HG02884 (cell line): ENCODE measurements at regions not wholly inside any gene's neighbourhood (a gene's known extent, or its start where the extent isn't known, plus 50 kb on each side); places are given as distances from the start of the nearest gene placed in this dataset.

Experiments used
- ATAC-seq: cut with Tn5 transposase; IDR thresholded peaks from one replicate; pipeline ENCODE4 v1.9.1; 2021; ENCODE audit warnings: mild to moderate bottlenecking, moderate library complexity; ENCODE audit not compliant: unreplicated experiment

GRCh38 chr5:8234179-8234770 lies 365.3 kb downstream of the MTRR start:
- no peak for ATAC-seq

- no peak for ATAC-seq
Observed at GRCh38 chr5:8238080-8238479, 369.1 kb downstream of the MTRR start.

- no peak for ATAC-seq
Observed at GRCh38 chr5:8239198-8239597, 370.2 kb downstream of the MTRR start.

GRCh38 chr5:8239646-8240045 lies 370.7 kb downstream of the MTRR start:
- no peak for ATAC-seq

GRCh38 chr5:8241076-8241475 lies 372.1 kb downstream of the MTRR start:
- no peak for ATAC-seq

GRCh38 chr5:8241558-8241957 lies 372.6 kb downstream of the MTRR start:
- ATAC-seq, result no peak

- ATAC-seq, result no peak
Observed at GRCh38 chr5:8247049-8247899, 378.3 kb downstream of the MTRR start.

- ATAC-seq, result no peak
Observed at GRCh38 chr5:8253376-8253775, 384.4 kb downstream of the MTRR start.

GRCh38 chr5:8254674-8255073 lies 385.7 kb downstream of the MTRR start:
- ATAC-seq, result no peak

GRCh38 chr5:8258801-8259200 lies 389.9 kb downstream of the MTRR start:
- ATAC-seq, result no peak

GRCh38 chr5:8270246-8270645 lies 401.3 kb downstream of the MTRR start:
- ATAC-seq, result no peak

GRCh38 chr5:8280711-8281363 lies 411.9 kb downstream of the MTRR start:
- no peak for ATAC-seq

GRCh38 chr5:8288334-8288733 lies 419.4 kb downstream of the MTRR start:
- ATAC-seq, result no peak

- no peak for ATAC-seq
Observed at GRCh38 chr5:8288897-8289516, 420.1 kb downstream of the MTRR start.

GRCh38 chr5:8289779-8290178 lies 420.8 kb downstream of the MTRR start:
- ATAC-seq, result no peak

GRCh38 chr5:8290721-8291120 lies 421.8 kb downstream of the MTRR start:
- no peak for ATAC-seq

- no peak for ATAC-seq
Observed at GRCh38 chr5:8291641-8292040, 422.7 kb downstream of the MTRR start.

GRCh38 chr5:8295141-8295540 lies 426.2 kb downstream of the MTRR start:
- no peak for ATAC-seq

- ATAC-seq, result no peak
Observed at GRCh38 chr5:8299716-8300115, 430.8 kb downstream of the MTRR start.

GRCh38 chr5:8304341-8304740 lies 435.4 kb downstream of the MTRR start:
- no peak for ATAC-seq

- ATAC-seq, result no peak
Observed at GRCh38 chr5:8306288-8306896, 437.4 kb downstream of the MTRR start.
